ENCODE measurements at regions not wholly inside any gene's neighbourhood (a gene's known extent, or its start where the extent isn't known, plus 50 kb on each side); places are given as distances from the start of the nearest gene placed in this dataset.
"Not testable (repeated sequence)": the region's sequence is repeated elsewhere in the genome, so short reads cannot be mapped to it uniquely, and the experiment has no call there.

DNA sequence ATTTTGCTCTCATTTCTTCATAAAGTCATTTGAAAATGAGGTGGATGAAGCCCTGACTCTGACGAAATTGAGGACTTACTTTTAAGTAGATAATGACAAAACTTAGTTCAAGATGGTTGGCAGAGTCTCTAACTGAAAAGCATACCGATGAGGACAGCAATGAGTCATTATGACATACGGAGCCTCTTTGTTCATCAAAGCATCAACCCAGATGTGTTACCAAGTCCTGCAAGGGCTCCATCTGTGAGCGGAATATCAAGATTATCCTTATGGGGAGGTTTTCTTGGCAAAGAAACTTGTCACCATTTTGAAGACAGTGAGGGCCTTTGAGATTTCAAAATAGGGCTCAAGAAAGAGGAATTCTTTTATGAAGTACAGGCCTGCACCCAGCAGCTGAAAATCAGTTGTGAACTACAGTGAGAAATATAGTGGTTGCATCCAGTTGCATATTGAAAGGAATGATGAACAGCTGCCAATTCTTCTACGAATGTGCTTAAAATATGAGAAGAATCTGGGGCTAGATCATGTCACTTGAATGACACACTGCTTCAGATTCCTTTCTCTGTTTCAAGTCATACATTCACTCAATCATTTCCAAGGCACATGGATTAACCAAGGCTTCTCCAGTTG, 86.6 kb upstream of the SLC24A2 start:
- TF ChIP-seq CTCF (IDR thresholded peaks at IDR 0.05; ENCODE audit: extremely low read depth in 1 of 2, insufficient read depth in 1 of 2, low read depth in 1 of 2, low read length in 2 of 2): no peak
- no peak for TF ChIP-seq MYC (IDR thresholded peaks at IDR 0.05; ENCODE audit: low read depth, low read length)
- TF ChIP-seq MAX (IDR thresholded peaks at IDR 0.05; ENCODE audit: insufficient read depth, insufficient read length): no peak
- TF ChIP-seq GATA2 (IDR thresholded peaks at IDR 0.05; ENCODE audit: insufficient read depth, insufficient read length, low read depth, low read length): no peak
- TF ChIP-seq POLR2AphosphoS5 (IDR thresholded peaks at IDR 0.05; ENCODE audit: insufficient read depth, low read depth, low read length): no peak
- TF ChIP-seq EZH2 (IDR thresholded peaks at IDR 0.05; ENCODE audit: borderline replicate concordance, low read depth, low read length, severe bottlenecking): no peak
- no peak for TF ChIP-seq JUN (IDR thresholded peaks at IDR 0.05; ENCODE audit: borderline replicate concordance, insufficient read depth, insufficient read length, low read depth)
- no peak for TF ChIP-seq FOS (IDR thresholded peaks at IDR 0.05; ENCODE audit: borderline replicate concordance, insufficient read depth, low read length)
- ChIA-PET POLR2A (no interaction called here), CTCF (no interaction called here)
- Histone ChIP-seq H3K9me3 (replicated peaks; ENCODE audit: control insufficient read depth, insufficient read depth, low read length) (no peaks in the 10 kb centered on the region), H2AFZ (ENCODE audit: low read depth, low read length) (no peak overlapping the region), H3K27ac (ENCODE audit: insufficient read depth, low read depth, low read length) (no peak overlapping the region), H3K79me2 (ENCODE audit: control insufficient read depth, insufficient read depth, low read length) (no peaks in the 10 kb centered on the region), H3K9me1 (replicated peaks; ENCODE audit: control insufficient read depth, extremely low read depth, insufficient read depth, low read length) (no peaks in the 10 kb centered on the region), H3K36me3 (ENCODE audit: control insufficient read depth in 2 of 2, extremely low read depth in 1 of 2, insufficient read depth in 2 of 2, low read length in 2 of 2) (no peaks in the 10 kb centered on the region), H3K27me3 (ENCODE audit: control insufficient read depth in 2 of 2, insufficient read depth in 2 of 2, low read length in 2 of 2) (no peaks in the 10 kb centered on the region), H3K4me2 (ENCODE audit: insufficient read depth, low read length) (no peak overlapping the region), H3K4me3 (replicated peaks in 1 of 3; ENCODE audit: insufficient read depth in 1 of 3, low read depth in 1 of 3, low read length in 3 of 3) (no peak overlapping the region), H3K4me1 (ENCODE audit: control insufficient read depth, extremely low read depth, insufficient read depth, low read length) (no peaks in the 10 kb centered on the region), H3K9ac (replicated peaks; ENCODE audit: extremely low read depth, insufficient read depth, low read length) (no peak overlapping the region), H4K20me1 (replicated peaks; ENCODE audit: control insufficient read depth, extremely low read depth, insufficient read depth, low read length) (no peaks in the 10 kb centered on the region)
- intact Hi-C loops (cut with micrococcal nuclease): no loop called here
- no TSS peak for BruUV-seq (replicated peaks)
- dilution Hi-C loops (cut with MboI; ENCODE audit: extremely low pct_ligation_motif_present, low sequenced_read_pairs): no loop called here
- DNase-seq (ENCODE audit: low read depth, low spot score) (no peak), FAIRE-seq (no peak)

- H3K4me2 ChIP-seq (ENCODE audit: insufficient read depth, low read length); H3K27ac ChIP-seq (ENCODE audit: insufficient read depth, low read depth, low read length); H3K36me3 ChIP-seq (ENCODE audit: control insufficient read depth in 2 of 2, extremely low read depth in 1 of 2, insufficient read depth in 2 of 2, low read length in 2 of 2); H3K9me3 ChIP-seq (replicated peaks; ENCODE audit: control insufficient read depth, insufficient read depth, low read length); H3K4me1 ChIP-seq (ENCODE audit: control insufficient read depth, extremely low read depth, insufficient read depth, low read length); FAIRE-seq; H3K27me3 ChIP-seq (ENCODE audit: control insufficient read depth in 2 of 2, insufficient read depth in 2 of 2, low read length in 2 of 2); H4K20me1 ChIP-seq (replicated peaks; ENCODE audit: control insufficient read depth, extremely low read depth, insufficient read depth, low read length); BruUV-seq (replicated peaks); DNase-seq (ENCODE audit: low read depth, low spot score); POLR2A ChIA-PET; H2AFZ ChIP-seq (ENCODE audit: low read depth, low read length); intact Hi-C loops (cut with micrococcal nuclease); H3K4me3 ChIP-seq (replicated peaks in 1 of 3; ENCODE audit: insufficient read depth in 1 of 3, low read depth in 1 of 3, low read length in 3 of 3); H3K9ac ChIP-seq (replicated peaks; ENCODE audit: extremely low read depth, insufficient read depth, low read length); H3K9me1 ChIP-seq (replicated peaks; ENCODE audit: control insufficient read depth, extremely low read depth, insufficient read depth, low read length); dilution Hi-C loops (cut with MboI; ENCODE audit: extremely low pct_ligation_motif_present, low sequenced_read_pairs); H3K79me2 ChIP-seq (ENCODE audit: control insufficient read depth, insufficient read depth, low read length); CTCF ChIA-PET: not testable (repeated sequence)
Measured at GRCh38 chr9:19873188-19873587, 84.4 kb upstream of the SLC24A2 start.

Measured in endothelial cell of umbilical vein (primary cell).